OCI-LY3 (cell line): ENCODE measurements at regions not wholly inside any gene's neighbourhood (a gene's known extent, or its start where the extent isn't known, plus 50 kb on each side); places are given as distances from the start of the nearest gene placed in this dataset.

Experiments used
- CTCF ChIP-seq: fragments of 200-600, 300-600 bp; sonication (generic); IDR thresholded peaks from 2 replicates; pipeline ENCODE4 v1.5.1; 2014; ENCODE audit warnings: antibody characterized with exemption, low read length, low read depth
- EZH2phosphoT487 ChIP-seq: fragments of 200-600 bp; shearing (Covaris generic); IDR thresholded peaks from 2 replicates; pipeline ENCODE4 v1.6.1; 2018; ENCODE audit warnings: antibody characterized with exemption, mixed run types, low read depth

GRCh38 chr2:16405551-16405950 lies 260.1 kb downstream of the CYRIA start:
- TF ChIP-seq CTCF (no peak), EZH2phosphoT487 (no peak)
